ENCODE measurements at regions not wholly inside any gene's neighbourhood (a gene's known extent, or its start where the extent isn't known, plus 50 kb on each side); places are given as distances from the start of the nearest gene placed in this dataset.
A peak's percentile ranks its signal among the peaks of the same experiment; 100 is the strongest.

- no peak for DNase-seq
- TF ChIP-seq CTCF (conservative IDR thresholded peaks at IDR 0.05): no peak
- Mint-ChIP-seq H3K36me3 (ENCODE audit: low read depth) (peaks cover 1% of the 10 kb centered on the region), H3K9me3 (peaks cover 20% of the 10 kb centered on the region), H3K27ac (no peak overlapping the region), H3K4me1 (peaks cover 14% of the 10 kb centered on the region), H3K27me3 (ENCODE audit: insufficient read depth) (no peaks in the 10 kb centered on the region), H3K4me3 (no peak overlapping the region)
- Histone ChIP-seq H3K4me1 (ENCODE audit: control insufficient read depth, insufficient read depth, low read length) (peaks cover 4% of the 10 kb centered on the region), H3K9me3 (ENCODE audit: control insufficient read depth, low read length) (peaks cover 22% of the 10 kb centered on the region), H3K36me3 (ENCODE audit: control insufficient read depth, insufficient read depth, low read length) (no peaks in the 10 kb centered on the region), H3K27ac (ENCODE audit: low read depth, low read length) (no peak overlapping the region), H3K9ac (ENCODE audit: extremely low read depth, low read length, poor library complexity, severe bottlenecking) (no peak overlapping the region), H3K27me3 (ENCODE audit: control insufficient read depth, insufficient read depth, low read length, poor library complexity, severe bottlenecking) (no peaks in the 10 kb centered on the region), H3K4me3 (ENCODE audit: low read length) (peak overlapping the region; percentile 15)
These were observed 388.4 kb upstream of the RASGEF1B start for GRCh38 chr4:81860111-81860510.

GRCh38 chr4:81854406-81854805, 382.7 kb upstream of the RASGEF1B start:
- H3K27me3 ChIP-seq (ENCODE audit: control insufficient read depth, insufficient read depth, low read length, poor library complexity, severe bottlenecking): no peaks in the 10 kb centered on the region

GRCh38 chr4:81852031-81852715, 380.5 kb upstream of the RASGEF1B start:
- DNase-seq: no peak
- Histone ChIP-seq H3K27me3 (ENCODE audit: control insufficient read depth, insufficient read depth, low read length, poor library complexity, severe bottlenecking) (no peaks in the 10 kb centered on the region), H3K27ac (ENCODE audit: low read depth, low read length) (no peak overlapping the region), H3K4me3 (ENCODE audit: low read length) (no peak overlapping the region), H3K4me1 (ENCODE audit: control insufficient read depth, insufficient read depth, low read length) (no peaks in the 10 kb centered on the region), H3K9me3 (ENCODE audit: control insufficient read depth, low read length) (peaks cover 31% of the 10 kb centered on the region), H3K9ac (ENCODE audit: extremely low read depth, low read length, poor library complexity, severe bottlenecking) (no peak overlapping the region), H3K36me3 (ENCODE audit: control insufficient read depth, insufficient read depth, low read length) (no peaks in the 10 kb centered on the region)
- Mint-ChIP-seq H3K4me1 (peaks cover 4% of the 10 kb centered on the region), H3K27me3 (ENCODE audit: insufficient read depth) (peaks cover 4% of the 10 kb centered on the region), H3K4me3 (no peak overlapping the region), H3K9me3 (peaks cover 53% of the 10 kb centered on the region), H3K27ac (no peak overlapping the region), H3K36me3 (ENCODE audit: low read depth) (peaks cover 17% of the 10 kb centered on the region)
- WGBS, 2 experiments (ENCODE audit: insufficient coverage in 1 of 2, insufficient read length in 1 of 2): 67 to 83% methylated on average over 1 of the region's 1 CpG
- no peak for TF ChIP-seq CTCF (conservative IDR thresholded peaks at IDR 0.05)

More at GRCh38 chr4:81854406-81854805, 382.7 kb upstream of the RASGEF1B start:
- WGBS, 2 experiments (ENCODE audit: insufficient coverage in 1 of 2, insufficient read length in 1 of 2): 98 to 100% methylated on average over 1 of the region's 1 CpG
- Histone ChIP-seq H3K36me3 (ENCODE audit: control insufficient read depth, insufficient read depth, low read length) (no peaks in the 10 kb centered on the region), H3K4me3 (ENCODE audit: low read length) (no peak overlapping the region), H3K9ac (ENCODE audit: extremely low read depth, low read length, poor library complexity, severe bottlenecking) (no peak overlapping the region), H3K4me1 (ENCODE audit: control insufficient read depth, insufficient read depth, low read length) (no peaks in the 10 kb centered on the region), H3K9me3 (ENCODE audit: control insufficient read depth, low read length) (peaks cover 23% of the 10 kb centered on the region), H3K27ac (ENCODE audit: low read depth, low read length) (no peak overlapping the region)
- Mint-ChIP-seq H3K27me3 (ENCODE audit: insufficient read depth) (no peaks in the 10 kb centered on the region), H3K4me1 (peaks cover 3% of the 10 kb centered on the region), H3K36me3 (ENCODE audit: low read depth) (peaks cover 17% of the 10 kb centered on the region), H3K27ac (no peak overlapping the region), H3K4me3 (no peak overlapping the region), H3K9me3 (peaks cover 50% of the 10 kb centered on the region)
- TF ChIP-seq CTCF (conservative IDR thresholded peaks at IDR 0.05): no peak
- DNase-seq: no peak
